HuH-7.5 (cell line): ENCODE measurements at regions not wholly inside any gene's neighbourhood (a gene's known extent, or its start where the extent isn't known, plus 50 kb on each side); places are given as distances from the start of the nearest gene placed in this dataset.
"Not testable (repeated sequence)": the region's sequence is repeated elsewhere in the genome, so short reads cannot be mapped to it uniquely, and the experiment has no call there.

Source experiments
- DNase-seq: peaks from one replicate; pipeline ENCODE4 v3.0.0; 2011; ENCODE audit warnings: low spot score

- no peak for DNase-seq
Observed at GRCh38 chr5:104891596-104891995, 1329.0 kb upstream of the NUDT12 start.

DNA sequence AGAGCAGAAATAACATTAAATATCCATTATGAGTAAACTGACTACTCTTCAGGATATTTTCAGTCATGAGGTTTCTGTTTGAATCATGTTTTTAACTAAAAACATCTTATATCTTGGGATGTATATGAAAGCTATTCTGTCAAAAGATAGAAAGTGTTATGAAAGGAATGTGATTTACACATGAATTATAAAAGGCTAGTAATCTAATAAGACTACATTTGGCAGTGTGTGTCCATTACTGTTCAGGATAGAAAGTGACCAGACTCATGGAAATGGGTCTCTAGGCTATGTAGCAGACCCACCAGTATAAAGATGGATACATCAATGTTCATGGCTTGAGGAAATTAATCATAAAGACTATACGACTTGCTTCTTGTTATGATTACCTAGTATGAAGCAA, 1328.2 kb upstream of the NUDT12 start:
- DNase-seq, result no peak

- DNase-seq, result no peak
Observed at GRCh38 chr5:104859437-104859836, 1296.8 kb upstream of the NUDT12 start.

DNA sequence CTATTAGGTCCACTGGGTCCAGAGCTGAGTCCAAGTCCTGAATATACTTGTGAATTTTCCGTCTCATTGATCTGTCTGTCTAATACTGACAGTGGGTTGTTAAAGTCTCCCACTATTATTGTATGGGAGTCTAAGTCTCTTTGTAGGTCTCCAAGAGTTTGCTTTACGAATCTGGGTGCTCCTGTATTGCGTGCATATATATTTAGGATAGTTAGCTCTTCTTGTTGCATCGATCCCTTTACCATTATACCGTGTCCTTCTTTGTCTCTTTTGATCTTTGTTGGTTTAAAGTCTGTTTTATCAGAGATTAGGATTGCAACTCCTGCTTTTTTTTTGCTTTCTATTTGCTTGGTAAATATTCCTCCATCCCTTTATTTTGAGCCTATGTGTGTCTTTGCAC, 1289.5 kb upstream of the NUDT12 start:
- not testable (repeated sequence) for DNase-seq

DNA sequence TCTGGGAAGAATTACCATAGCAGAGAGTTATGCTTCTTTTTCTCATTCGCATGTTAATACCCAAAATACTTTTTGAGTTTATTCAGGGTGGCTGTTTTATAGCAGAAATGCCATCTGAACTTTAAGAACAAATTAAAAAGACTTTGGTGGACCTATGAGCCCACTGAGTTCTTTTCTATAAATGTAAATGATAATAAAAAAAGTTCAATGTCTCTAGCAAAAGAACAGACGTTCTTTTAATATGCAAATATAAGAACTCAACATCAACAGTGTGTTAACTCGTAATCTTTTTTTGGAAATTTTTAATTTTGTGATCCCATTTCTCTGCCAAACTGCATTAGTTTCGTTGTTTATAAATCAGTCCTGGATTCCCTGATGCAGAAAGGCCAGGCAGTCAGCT, 1283.0 kb upstream of the NUDT12 start:
- DNase-seq, result no peak

DNA sequence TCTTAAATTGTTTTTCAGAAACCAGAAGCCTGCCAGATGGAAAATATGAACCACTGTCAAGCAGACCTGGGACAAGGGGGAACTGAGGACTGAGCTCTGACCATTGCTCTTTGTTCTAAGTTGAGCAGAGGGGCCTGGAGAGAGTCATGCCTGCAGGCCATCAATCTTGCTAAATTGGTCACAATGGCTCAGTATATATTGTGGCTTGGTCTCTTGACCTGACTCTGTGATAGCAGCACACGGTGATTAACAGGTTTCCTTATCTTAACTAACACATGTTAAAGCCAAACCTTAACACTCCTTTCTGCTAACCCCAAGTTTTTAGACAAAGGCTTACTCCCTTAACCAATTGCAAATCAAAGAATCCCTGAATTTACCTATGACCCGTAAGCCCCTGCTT, 1281.2 kb upstream of the NUDT12 start:
- DNase-seq, result no peak

DNA sequence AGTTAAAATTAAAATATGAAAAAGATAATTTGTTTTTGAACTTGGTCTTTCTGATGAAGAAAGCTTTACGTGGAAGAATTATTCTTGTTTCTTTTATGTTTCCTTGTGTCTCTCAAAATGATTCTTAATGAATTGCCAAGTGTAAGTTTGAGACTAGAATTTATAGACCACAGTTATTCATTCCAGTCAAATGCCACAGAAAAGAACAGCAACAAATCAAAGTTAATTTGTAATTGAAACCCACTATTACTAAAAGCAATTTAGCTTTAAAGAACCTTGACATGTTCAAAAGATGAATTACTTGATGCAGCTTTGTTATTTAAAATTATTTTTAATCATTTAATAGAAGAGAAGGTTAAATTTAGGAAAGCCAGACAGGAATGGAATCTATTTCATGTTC, 1277.7 kb upstream of the NUDT12 start:
- no peak for DNase-seq

DNA sequence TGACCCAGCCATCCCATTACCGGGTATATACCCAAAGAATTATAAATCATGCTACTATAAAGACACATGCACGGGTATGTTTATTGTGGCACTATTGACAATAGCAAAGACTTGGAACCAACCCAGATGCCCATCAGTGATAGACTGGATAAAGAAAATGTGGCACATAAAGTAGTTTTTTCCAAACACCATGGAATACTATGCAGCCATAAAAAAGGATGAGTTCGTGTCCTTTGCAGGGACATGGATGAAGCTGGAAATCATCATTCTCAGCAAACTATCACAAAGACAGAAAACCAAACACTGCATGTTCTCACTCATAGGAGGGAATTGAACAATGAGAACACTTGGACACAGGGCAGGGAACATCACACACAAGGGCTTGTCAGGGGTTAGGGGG, 1268.9 kb upstream of the NUDT12 start:
- DNase-seq, result not testable (repeated sequence)

GRCh38 chr5:104821606-104822005, 1259.0 kb upstream of the NUDT12 start:
- DNase-seq, result no peak

- no peak for DNase-seq
Observed at GRCh38 chr5:104817127-104817526, 1254.5 kb upstream of the NUDT12 start.

- DNase-seq, result no peak
Observed at GRCh38 chr5:104815212-104815611, 1252.6 kb upstream of the NUDT12 start.

DNA sequence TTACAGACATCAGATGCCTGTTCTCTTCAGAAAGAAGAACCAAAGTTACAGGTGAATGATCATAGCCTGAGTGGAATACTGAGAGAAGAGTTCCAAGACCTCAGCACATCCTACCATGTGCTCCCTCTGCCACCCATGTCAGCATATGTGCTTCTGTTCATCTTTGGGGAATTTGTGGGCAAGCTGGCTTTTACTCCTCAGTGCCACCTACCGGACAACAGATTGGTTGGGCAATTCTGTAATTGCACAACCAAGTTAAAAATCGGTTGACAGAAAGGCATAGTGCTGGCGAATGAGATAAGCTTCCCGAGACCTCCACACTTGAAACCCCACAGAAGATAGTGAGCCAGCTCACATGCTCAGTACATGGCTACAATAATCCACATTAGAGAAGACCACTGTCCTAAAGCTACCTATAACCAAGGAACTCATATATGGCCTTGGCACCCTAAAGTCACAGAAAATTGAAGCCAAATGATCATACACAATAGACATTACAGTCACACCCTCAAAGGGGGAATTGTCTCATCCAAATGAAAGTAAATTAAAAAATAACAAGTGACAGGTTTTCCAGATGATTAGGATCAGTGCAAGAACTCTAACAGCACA, 1238.0 kb upstream of the NUDT12 start:
- DNase-seq, result no peak

GRCh38 chr5:104793755-104794080, 1231.1 kb upstream of the NUDT12 start:
- DNase-seq, result no peak

DNA sequence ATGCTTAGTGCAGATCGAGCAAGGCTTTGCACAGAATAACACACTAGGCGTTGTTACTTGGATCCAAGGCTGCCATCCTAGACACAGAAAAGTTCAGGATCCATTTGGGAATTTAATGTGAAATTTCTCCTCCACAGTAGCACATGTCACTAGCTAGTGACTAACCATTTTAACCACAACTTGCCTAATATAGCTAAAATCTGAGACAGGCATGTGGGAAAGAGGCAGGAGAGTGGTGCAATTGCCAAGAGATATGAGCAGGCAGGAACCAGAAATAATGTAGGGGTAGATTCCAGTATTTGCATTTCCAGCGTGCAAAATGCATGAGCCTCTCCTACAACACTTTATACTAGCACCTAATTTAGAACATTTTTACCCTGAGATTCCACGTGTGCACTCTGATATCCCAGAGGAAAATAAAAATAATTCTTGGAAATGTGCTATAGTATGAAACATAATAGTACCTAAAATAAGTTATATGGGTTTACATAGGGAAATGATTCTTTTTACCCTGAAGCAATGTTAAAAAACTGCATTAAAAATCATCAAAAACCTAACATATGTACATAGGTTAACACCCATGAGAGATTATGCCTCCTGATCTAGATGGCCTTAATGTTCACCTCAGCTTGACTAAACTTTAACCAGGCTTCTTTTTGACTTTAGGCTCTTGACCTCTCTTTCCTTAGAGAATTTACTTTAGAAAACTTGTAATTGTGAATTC, 1230.6 kb upstream of the NUDT12 start:
- no peak for DNase-seq

GRCh38 chr5:104789366-104789765, 1226.8 kb upstream of the NUDT12 start:
- no peak for DNase-seq

GRCh38 chr5:104785097-104785496, 1222.5 kb upstream of the NUDT12 start:
- no peak for DNase-seq

DNA sequence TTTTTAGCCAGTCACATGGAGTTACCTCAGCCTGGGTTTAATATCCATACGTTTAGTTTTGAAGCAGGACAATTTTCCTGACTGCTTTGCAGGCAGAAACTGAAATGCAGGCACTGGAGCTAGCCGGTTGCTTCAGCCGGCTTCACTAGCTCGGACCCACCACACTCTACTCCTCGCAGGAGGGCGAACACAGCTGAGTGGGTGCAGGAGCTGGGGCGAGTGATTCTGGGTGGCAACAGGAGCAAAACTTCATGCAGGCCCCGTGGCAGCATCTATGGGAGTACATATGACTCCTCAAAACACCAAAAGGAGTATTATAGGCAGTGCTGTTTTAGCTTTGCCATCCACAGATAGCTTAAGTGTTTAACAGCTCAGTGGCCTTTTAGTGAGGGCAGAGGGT, 1211.8 kb upstream of the NUDT12 start:
- no peak for DNase-seq

DNA sequence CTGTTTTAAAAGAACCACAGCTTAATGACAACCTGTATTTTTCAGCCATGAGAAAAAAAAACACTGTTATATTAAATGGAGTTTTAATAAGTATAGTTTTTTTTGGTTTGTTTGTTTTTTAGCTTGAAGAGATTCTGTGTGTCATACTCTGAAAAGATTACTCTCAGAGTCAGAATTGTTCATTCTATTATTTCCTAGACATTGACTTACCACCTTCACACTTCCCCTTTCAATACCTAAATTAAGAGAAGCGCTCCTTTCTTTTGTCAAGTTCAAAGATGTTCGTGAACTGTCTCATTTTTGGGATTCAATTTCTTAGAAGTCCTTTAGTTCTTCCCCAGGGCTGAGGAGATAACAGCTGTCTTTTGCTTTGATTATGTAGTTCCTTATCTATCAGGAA, 1201.6 kb upstream of the NUDT12 start:
- no peak for DNase-seq

DNA sequence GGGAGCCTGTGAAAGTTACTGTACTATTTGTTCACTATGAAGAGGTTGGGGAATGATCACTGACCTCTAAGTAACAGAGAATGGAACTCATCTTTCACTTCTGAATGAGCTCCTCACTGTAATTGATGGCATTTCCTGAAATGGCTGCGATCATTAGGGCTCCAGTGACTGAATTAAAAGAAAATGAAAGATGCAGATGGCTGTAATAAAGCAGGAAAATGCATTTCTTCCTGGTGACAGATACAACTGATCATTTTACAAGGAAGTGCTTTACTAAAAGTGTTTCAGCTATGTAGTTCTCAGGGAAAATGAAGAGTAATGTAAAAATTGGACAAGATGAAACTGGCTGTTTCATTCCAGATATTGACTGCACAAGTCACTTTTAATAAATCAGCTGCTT, 1200.6 kb upstream of the NUDT12 start:
- DNase-seq, result no peak

DNA sequence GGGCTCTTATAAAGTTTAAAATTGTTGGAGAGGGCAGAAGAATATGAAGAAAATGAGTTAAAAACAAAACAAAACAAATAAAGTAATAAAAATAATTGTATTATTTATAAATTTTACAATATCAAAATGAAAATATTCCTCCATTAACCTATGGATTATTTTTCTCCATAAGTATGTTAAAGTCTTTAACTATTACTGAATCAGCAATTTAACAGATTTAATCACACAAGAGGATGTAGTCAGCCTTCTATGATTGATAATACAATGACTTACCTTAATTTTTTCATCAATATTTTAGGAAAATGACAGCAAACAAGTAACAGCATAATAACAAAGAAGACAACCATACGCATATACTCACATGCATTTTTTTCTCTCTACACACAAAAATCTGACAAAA, 1195.3 kb upstream of the NUDT12 start:
- no peak for DNase-seq

GRCh38 chr5:104755806-104756205, 1193.2 kb upstream of the NUDT12 start:
- DNase-seq, result no peak

- DNase-seq, result no peak
Observed at GRCh38 chr5:104754311-104754995, 1191.9 kb upstream of the NUDT12 start.

DNA sequence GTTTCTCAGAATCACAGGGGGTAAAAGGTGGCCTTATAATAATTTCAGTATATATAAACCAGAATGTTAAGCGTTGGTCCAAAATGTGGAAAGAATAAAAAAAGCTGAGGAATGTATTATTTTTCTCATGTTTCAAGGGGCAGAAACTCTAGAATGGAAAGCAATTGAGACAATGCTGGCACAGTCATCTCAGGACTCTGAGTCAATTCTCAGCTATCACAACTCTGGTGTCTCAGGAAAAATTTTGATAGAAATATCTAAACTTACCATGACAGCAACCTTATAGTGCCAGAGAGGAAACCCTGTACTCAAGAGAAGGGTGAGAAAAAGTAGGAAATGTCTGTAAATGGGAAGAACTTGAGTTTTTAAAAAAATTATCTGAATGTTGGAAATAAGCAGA, 1189.4 kb upstream of the NUDT12 start:
- no peak for DNase-seq

GRCh38 chr5:104739905-104740304, 1177.3 kb upstream of the NUDT12 start:
- DNase-seq, result no peak
